ENCODE measurements at regions not wholly inside any gene's neighbourhood (a gene's known extent, or its start where the extent isn't known, plus 50 kb on each side); places are given as distances from the start of the nearest gene placed in this dataset.
"Not testable (repeated sequence)": the region's sequence is repeated elsewhere in the genome, so short reads cannot be mapped to it uniquely, and the experiment has no call there.

DNA sequence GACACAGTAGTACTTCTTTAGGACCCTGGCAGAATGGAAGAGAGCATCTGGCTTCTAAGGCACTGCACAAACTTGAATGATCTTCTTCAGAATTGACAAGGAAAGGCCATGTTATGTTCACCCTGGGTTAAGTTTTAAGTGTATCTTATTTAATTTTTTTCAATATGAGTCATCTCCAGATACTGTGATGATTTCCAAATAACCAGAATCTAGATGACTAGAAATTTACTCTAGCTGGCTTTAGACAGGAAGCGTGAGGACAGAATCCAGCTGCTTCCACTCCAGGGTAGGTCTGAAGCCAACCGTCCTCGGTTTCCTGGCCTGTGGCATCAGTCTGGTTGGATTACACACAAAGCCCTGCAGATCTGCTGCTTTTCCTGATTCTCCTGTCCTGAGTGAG lies 370.5 kb downstream of the BCL2L11 start:
- H3K36me3 Mint-ChIP-seq, H3K4me3 Mint-ChIP-seq, POLR2A ChIA-PET, H3K27ac Mint-ChIP-seq, DNase-seq, H3K27me3 Mint-ChIP-seq, H3K9me3 Mint-ChIP-seq: not testable (repeated sequence)
- peaks cover 11% of the 10 kb centered on the region for H3K4me1 Mint-ChIP-seq
- peak; percentile 18 for ATAC-seq (ENCODE audit: low read depth)

DNA sequence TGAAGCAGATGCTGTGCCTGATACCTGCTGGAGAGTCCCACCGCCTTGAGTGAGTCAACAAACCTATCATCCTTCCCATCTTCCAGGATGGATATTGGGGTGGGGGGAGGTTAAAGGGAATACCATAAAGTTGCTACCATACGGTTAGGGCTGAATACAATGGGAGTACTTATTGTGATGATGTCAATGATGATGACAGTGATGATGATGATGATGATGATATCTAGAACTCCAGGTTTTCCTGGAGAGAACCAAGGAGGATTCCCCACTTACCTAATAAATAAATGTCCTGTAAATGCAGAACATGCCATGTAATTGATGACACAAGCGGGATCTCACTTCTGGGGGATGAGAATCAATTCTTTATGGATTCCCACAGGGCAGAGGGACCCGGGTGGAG lies 370.9 kb downstream of the BCL2L11 start:
- Mint-ChIP-seq H3K4me3 (peak overlapping the region; percentile 19), H3K4me1 (peaks cover 12% of the 10 kb centered on the region)
- DNase-seq; H3K27ac Mint-ChIP-seq; H3K27me3 Mint-ChIP-seq; H3K9me3 Mint-ChIP-seq; POLR2A ChIA-PET; H3K36me3 Mint-ChIP-seq; ATAC-seq (ENCODE audit: low read depth): not testable (repeated sequence)

DNA sequence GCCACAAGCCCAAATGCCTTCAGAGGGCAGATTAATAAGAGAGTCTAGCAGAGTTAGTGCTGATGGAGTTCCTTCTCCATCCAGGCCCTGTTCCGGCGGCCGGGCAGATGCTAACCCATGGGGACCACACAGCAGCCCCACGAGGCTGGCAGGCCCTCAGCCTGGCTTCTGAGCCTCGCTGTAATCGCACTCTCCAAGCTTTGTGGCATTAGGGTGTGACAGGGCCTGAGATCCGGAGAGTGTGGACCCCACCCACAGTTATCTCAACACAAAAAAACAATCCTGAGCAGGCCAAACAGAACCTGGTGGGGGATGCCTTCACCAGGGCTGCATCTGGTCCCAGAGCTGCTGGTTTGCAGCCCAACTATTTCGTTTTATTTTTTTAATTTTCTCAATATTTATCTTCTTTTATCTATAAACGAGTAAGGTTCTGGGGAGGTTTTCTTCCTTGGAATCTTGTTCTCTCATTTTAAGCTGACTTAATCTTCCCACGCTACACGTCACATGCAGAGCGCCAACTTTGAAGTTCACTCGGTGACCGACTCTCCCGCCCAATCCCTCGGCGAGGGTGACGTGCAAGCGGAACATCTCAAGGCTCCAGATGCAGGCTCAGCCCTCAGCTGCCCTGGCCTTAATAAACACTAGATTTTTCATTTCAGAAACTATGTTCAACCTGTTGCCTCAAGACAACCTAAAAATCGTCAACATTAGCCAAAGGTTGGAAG lies 372.4 kb downstream of the BCL2L11 start:
- peaks cover 14% of the 10 kb centered on the region for H3K4me1 Mint-ChIP-seq
- peak overlapping the region; percentile 73 for H3K4me3 Mint-ChIP-seq
- POLR2A ChIA-PET: not testable (repeated sequence)

DNA sequence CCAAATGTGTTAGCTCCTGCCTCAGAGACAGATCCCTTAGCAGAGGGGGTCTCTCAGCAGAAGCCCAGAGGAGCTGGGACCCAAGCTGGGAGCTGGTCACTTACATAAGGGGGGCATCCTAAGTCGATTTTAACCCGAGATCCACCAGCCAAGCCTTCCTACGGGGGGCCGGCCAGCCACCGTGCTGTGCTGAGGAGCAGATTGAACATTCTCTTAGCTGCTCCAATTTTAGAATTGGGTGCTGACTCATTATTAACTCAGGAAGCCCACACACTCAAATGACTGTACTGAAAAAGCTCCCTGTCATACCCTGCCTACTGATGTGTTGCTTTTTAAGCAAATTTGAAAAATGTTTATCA lies 373.0 kb downstream of the BCL2L11 start:
- Mint-ChIP-seq H3K4me1 (peaks cover 14% of the 10 kb centered on the region), H3K4me3 (peak overlapping the region; percentile 73), H3K27ac (peak overlapping the region; percentile 48)
- ATAC-seq (ENCODE audit: low read depth); H3K27me3 Mint-ChIP-seq; H3K36me3 Mint-ChIP-seq; H3K9me3 Mint-ChIP-seq; POLR2A ChIA-PET: not testable (repeated sequence)
- peak; percentile 35 for DNase-seq

More for the DNA sequence above, 372.4 kb downstream of the BCL2L11 start:
- peak overlapping the region; percentile 48 for H3K27ac Mint-ChIP-seq
- not testable (repeated sequence) for H3K9me3 Mint-ChIP-seq; ATAC-seq (ENCODE audit: low read depth); H3K27me3 Mint-ChIP-seq; H3K36me3 Mint-ChIP-seq; DNase-seq

DNA sequence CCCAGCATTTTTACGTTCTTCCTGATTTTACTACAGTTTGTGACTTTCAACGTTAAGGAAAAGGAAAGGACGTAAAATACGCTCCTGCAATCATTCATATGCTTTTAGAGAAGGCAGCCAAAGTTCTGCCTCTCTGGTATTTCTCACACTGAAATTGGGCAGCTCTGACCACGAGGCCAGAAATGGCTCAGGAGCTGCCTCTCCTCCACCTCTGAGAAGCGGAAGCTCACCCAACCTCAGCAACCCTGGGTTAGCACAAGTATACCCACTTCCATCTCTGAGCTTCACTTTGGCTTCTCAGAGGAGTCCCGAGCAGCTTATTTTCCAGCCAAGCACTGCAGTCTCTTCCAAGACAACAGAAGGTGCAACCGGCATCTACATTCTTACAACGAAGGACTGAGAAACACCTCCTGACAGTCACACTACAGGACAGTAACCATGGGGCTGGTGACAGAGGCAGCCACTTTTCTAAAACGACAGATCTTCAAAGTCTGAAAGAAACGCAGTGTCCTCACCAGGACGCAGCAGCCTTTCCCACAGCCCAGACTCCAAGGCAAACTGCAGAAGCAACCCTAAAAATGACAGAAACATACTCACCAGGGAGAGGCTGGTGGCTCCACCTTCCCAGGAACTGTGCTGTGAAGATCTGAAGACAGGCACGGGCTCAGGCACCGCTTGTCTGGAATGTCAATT lies 373.7 kb downstream of the BCL2L11 start:
- DNase-seq, POLR2A ChIA-PET, H3K9me3 Mint-ChIP-seq, H3K27me3 Mint-ChIP-seq, H3K36me3 Mint-ChIP-seq: not testable (repeated sequence)
- ATAC-seq (ENCODE audit: low read depth): peak; percentile 73
- H3K27ac Mint-ChIP-seq: peak overlapping the region; percentile 38
- peaks cover 14% of the 10 kb centered on the region for H3K4me1 Mint-ChIP-seq
- peak overlapping the region; percentile 56 for H3K4me3 Mint-ChIP-seq

DNA sequence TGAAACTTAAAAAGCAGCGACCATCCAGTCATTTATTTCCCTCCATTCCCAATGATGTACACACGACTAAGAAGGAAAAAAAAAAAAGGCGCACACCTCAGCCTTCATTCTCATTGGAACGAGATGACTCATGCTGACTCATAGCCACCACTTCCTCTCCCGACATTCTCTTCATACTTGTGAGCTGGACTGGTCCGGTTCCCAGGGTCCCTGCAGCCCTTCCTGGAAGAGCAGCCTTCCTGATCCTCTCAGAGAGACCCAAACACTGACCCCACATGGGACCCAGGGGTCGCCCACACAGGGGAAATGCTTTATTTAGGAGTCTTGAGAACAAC lies 374.2 kb downstream of the BCL2L11 start:
- DNase-seq, POLR2A ChIA-PET: not testable (repeated sequence)
- peak overlapping the region; percentile 38 for H3K27ac Mint-ChIP-seq

DNA sequence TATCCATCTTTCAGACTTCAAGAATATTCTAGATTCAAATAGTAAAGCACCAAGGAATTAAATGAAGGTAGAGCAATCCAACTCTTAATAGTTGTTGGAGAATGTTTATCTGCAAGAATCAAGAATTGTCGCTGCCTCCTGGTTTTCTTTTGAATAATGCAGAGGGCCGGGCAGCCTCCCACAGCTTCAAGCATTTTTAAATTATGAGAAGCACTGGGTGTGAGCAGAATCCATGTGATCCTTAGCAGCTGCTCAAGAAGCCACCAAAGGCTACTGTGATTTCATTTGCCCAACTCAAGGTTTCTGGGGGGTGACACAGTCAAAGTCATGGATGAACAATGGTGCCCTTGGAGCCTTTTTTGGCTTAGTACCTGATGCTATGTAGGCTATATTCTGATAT lies 374.9 kb downstream of the BCL2L11 start:
- H3K4me3 Mint-ChIP-seq; H3K36me3 Mint-ChIP-seq; POLR2A ChIA-PET; H3K9me3 Mint-ChIP-seq; ATAC-seq (ENCODE audit: low read depth); H3K27me3 Mint-ChIP-seq; H3K27ac Mint-ChIP-seq; DNase-seq: not testable (repeated sequence)
- peaks cover 14% of the 10 kb centered on the region for H3K4me1 Mint-ChIP-seq

More for the DNA sequence above, 374.2 kb downstream of the BCL2L11 start:
- not testable (repeated sequence) for H3K27me3 Mint-ChIP-seq, H3K36me3 Mint-ChIP-seq, H3K9me3 Mint-ChIP-seq
- peaks cover 14% of the 10 kb centered on the region for H3K4me1 Mint-ChIP-seq
- peak; percentile 43 for ATAC-seq (ENCODE audit: low read depth)
- peak overlapping the region; percentile 56 for H3K4me3 Mint-ChIP-seq

DNA sequence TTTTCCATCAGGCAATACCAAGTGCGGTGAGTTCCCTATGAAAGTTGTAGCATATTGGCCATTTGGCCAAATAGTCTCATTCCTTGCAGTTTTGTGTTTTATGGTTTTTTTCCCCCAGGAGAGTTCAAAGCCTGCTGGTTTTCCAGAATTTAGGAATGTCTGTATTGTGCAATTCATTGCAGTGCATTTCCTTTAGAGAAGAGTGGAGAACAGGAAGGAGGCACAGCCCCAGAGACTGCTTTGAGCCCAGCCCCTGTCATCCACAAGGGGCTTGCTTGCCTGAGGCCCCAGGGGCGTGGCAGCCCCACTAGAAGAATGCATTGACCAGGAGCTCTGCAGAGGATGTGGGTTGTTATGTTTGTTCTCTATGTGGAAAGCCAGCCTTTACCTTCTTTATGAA lies 375.5 kb downstream of the BCL2L11 start:
- DNase-seq; H3K9me3 Mint-ChIP-seq; H3K36me3 Mint-ChIP-seq; H3K4me3 Mint-ChIP-seq; ATAC-seq (ENCODE audit: low read depth); POLR2A ChIA-PET; H3K27ac Mint-ChIP-seq; H3K27me3 Mint-ChIP-seq: not testable (repeated sequence)
- peaks cover 14% of the 10 kb centered on the region for H3K4me1 Mint-ChIP-seq

DNA sequence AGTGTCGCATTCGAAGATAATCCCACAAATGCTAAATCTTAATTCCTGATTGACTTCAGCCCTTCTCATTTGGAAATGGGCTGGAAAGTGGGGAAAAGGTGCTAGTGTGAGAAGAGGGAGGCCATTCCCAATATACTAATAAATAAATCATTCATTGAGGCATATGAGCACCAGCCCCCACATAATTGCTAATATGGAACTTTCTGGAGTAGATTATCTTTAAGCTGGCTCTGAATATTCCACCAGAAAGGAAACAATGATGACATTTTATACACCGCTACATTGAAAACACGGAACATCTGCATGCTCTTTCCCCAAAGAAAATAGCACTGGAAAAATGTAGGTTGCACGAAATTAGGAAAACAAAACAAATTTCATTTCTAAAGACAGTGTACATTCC lies 376.1 kb downstream of the BCL2L11 start:
- H3K9me3 Mint-ChIP-seq; H3K27me3 Mint-ChIP-seq; POLR2A ChIA-PET; H3K27ac Mint-ChIP-seq; ATAC-seq (ENCODE audit: low read depth); DNase-seq; H3K4me3 Mint-ChIP-seq; H3K36me3 Mint-ChIP-seq: not testable (repeated sequence)
- H3K4me1 Mint-ChIP-seq: peaks cover 10% of the 10 kb centered on the region

DNA sequence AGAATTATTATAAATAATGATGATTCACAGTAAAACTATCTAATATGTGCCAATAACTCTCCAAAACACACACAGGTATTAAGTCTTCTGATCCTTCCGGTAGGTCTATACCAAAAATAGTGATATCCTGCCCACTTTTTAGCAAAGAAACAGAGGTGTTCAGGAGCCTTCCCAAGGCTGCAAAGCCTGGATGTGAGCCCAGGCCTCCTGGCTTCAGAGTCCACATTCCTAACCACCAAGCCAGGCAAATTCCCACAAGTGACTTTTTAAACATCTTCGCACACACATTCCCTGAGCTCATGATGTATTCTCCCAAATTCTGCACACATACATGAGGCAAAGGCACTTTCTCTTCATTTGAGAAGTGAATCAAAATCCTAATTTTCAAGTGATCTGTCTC lies 376.6 kb downstream of the BCL2L11 start:
- POLR2A ChIA-PET; H3K9me3 Mint-ChIP-seq; H3K4me1 Mint-ChIP-seq; H3K4me3 Mint-ChIP-seq; DNase-seq; ATAC-seq (ENCODE audit: low read depth); H3K27ac Mint-ChIP-seq; H3K27me3 Mint-ChIP-seq; H3K36me3 Mint-ChIP-seq: not testable (repeated sequence)

DNA sequence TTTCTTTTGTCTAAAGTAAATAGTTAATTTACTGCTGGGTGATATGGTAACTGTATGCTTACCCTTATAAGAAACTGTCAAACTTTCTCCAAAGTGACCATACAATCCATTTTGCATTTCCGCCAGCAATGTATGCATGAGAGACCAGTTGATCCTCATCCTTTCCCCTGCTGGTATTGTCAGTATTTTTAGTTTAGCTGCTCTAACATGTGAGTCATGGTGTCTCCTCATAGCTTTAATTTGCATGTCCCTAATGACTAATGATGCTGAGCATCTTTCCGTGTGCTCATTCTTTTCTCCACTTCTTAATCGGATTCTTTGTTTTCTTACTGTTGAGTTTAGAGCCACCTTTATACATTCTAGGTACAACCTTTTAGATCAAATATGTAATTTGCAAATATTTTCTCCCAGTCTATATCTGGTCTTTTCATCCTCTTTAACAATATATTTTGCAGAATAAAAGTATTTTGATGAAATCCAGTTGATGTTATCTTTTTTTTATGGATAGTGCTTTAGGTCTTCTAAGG lies 379.9 kb downstream of the BCL2L11 start:
- H3K4me3 Mint-ChIP-seq; H3K27me3 Mint-ChIP-seq; H3K4me1 Mint-ChIP-seq; H3K27ac Mint-ChIP-seq; H3K36me3 Mint-ChIP-seq; H3K9me3 Mint-ChIP-seq; DNase-seq; ATAC-seq (ENCODE audit: low read depth); POLR2A ChIA-PET: not testable (repeated sequence)

DNA sequence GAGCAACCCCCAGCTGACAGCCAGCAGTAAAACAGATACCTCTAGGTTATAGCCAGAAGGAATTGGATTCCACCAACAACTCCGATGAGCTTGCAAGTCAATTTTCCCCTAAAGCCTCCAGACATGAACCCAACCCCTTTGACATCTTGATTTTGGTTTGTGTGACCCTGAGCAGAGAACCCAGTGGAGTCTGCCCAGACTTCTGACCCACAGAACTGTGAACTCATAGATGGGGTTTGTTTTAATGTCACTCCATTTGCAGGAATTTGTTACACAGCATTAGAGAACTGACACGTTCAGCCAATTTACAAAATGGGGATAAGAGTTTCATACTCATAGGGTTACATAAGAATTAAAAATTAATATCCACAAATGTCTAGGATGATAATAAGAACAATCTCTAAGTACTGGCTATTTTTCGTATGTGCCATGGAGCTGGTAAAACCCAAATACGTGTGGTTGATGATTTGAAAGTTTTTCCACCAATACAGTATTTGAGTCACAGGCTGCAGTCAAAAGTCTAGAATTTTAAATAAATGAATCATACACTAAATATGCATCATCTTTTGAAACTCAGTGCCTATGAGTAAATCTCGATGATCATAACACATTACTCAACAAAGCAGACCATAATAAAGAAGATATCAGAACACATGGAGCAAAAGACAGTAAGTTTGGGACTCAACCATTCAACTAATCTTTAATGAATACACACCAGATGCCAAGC lies 380.0 kb downstream of the ANAPC1 start:
- POLR2A ChIA-PET; H3K4me1 Mint-ChIP-seq; ATAC-seq (ENCODE audit: low read depth); H3K27ac Mint-ChIP-seq; H3K36me3 Mint-ChIP-seq; DNase-seq; H3K27me3 Mint-ChIP-seq; H3K4me3 Mint-ChIP-seq; H3K9me3 Mint-ChIP-seq: not testable (repeated sequence)

DNA sequence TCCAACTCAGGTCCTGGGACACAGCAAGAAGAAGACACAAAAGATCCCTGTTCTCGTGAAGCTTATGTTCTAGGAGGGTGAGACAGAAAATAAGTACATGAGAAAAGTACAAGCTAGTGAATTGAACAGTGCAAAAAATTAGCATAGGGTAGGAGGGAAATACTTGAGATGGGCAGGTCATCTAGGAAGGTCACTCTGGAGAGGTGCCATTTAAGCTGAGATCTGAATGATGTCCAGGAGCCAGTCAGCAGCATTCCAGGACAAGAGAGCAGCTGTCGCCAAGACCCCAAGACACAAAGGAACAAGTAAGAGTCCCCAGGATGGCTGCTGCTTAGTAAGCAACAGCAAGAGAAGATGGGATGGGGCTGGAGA lies 379.4 kb downstream of the ANAPC1 start:
- H3K9me3 Mint-ChIP-seq; POLR2A ChIA-PET; H3K27me3 Mint-ChIP-seq; H3K4me3 Mint-ChIP-seq; H3K27ac Mint-ChIP-seq; DNase-seq; H3K4me1 Mint-ChIP-seq; H3K36me3 Mint-ChIP-seq; ATAC-seq (ENCODE audit: low read depth): not testable (repeated sequence)

DNA sequence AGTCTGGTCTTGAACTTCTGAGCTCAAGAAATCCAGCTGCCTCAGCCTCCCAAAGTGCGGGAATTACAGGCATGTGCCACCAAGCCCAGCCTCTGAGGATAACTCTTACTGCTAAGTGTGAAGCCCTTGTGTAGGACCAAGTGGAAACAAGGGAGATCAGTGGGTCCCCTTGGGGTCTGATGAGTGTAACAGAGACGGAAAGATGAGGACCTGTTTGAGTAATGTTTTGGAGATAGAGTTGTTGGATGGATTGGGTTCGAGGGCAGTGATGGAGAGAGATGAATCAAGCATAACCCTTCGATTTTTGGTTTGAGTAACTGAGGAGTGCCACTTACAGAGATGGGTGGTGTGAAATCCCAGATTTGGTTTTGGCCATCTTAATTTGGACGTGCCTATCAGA lies 378.7 kb downstream of the ANAPC1 start:
- H3K27me3 Mint-ChIP-seq; DNase-seq; POLR2A ChIA-PET; ATAC-seq (ENCODE audit: low read depth); H3K27ac Mint-ChIP-seq; H3K36me3 Mint-ChIP-seq; H3K4me3 Mint-ChIP-seq; H3K9me3 Mint-ChIP-seq; H3K4me1 Mint-ChIP-seq: not testable (repeated sequence)

All from activated naive CD8-positive, alpha-beta T cell treated with anti-CD3 and anti-CD28 coated beads, Interleukin-2, amount 10 ng/mL, durations not matched to agents 7 days and 5 days (primary cell).